H1 (cell line): ENCODE measurements at regions not wholly inside any gene's neighbourhood (a gene's known extent, or its start where the extent isn't known, plus 50 kb on each side); places are given as distances from the start of the nearest gene placed in this dataset.

Experiments
- CHD7 ChIP-seq: fragments of 300-600 bp; sonication (generic); IDR thresholded peaks from 2 replicates; pipeline ENCODE4 v1.7.1; 2012; ENCODE audit warnings: low read length, moderate library complexity, mild to moderate bottlenecking, inconsistent platforms; ENCODE audit not compliant: insufficient replicate concordance
- CTBP2 ChIP-seq: IDR thresholded peaks from 2 replicates; pipeline ENCODE4 v1.7.0; 2011; ENCODE audit warnings: borderline replicate concordance, mild to moderate bottlenecking, moderate library complexity, mixed read lengths, low read length; ENCODE audit not compliant: insufficient read depth, insufficient read length
- CTCF ChIP-seq, 3 experiments: IDR thresholded peaks; 1 replicate in 2 of 3; 2 replicates in 1 of 3; pipeline versions ENCODE4 v1.5.1 to v1.6.1; 2011; ENCODE audit warnings: low read length in 3 of 3, mild to moderate bottlenecking in 3 of 3, inconsistent platforms in 2 of 3, low read depth in 1 of 3, moderate library complexity in 1 of 3; ENCODE audit not compliant: insufficient read depth in 1 of 3; ENCODE audit errors: control extremely low read depth in 1 of 3
- GABPA ChIP-seq: IDR thresholded peaks from 2 replicates; pipeline ENCODE4 v1.6.1; 2011; ENCODE audit warnings: mild to moderate bottlenecking, low read length, moderate library complexity, borderline replicate concordance; ENCODE audit not compliant: insufficient read depth
- RAD21 ChIP-seq, 2 experiments: IDR thresholded peaks in 1 of 2; conservative IDR thresholded peaks in 1 of 2; 2 replicates each; pipeline ENCODE4 v1.6.1; 2011; ENCODE audit warnings: low read depth in 2 of 2, low read length in 2 of 2, improper control_type of control experiment in 1 of 2, inconsistent platforms in 1 of 2, mild to moderate bottlenecking in 1 of 2, moderate library complexity in 1 of 2

- TF ChIP-seq CHD7 (no peak), GABPA (no peak), CTBP2 (no peak), RAD21 (IDR thresholded peaks at IDR 0.05 in 1 of 2, conservative IDR thresholded peaks at IDR 0.05 in 1 of 2; ENCODE audit: low read depth in 2 of 2, low read length in 2 of 2) (peak; percentile 37 to 57; a peak in 3 of 4 replicates), CTCF (IDR thresholded peaks at IDR 0.05; ENCODE audit: control extremely low read depth in 1 of 3, insufficient read depth in 1 of 3, low read depth in 1 of 3, low read length in 3 of 3) (peak; percentile 7 to 63 (median 18); a peak in 3 of 4 replicates)
These were observed 1949.6 kb upstream of the WWC1 start (continued) for GRCh38 chr5:166341740-166342337.
